Loucy (cell line): ENCODE measurements at regions not wholly inside any gene's neighbourhood (a gene's known extent, or its start where the extent isn't known, plus 50 kb on each side); places are given as distances from the start of the nearest gene placed in this dataset.

Experiments used
- EZH2phosphoT487 ChIP-seq: fragments of 200-600 bp; IDR thresholded peaks from 2 replicates; pipeline ENCODE4 v1.6.1; 2018; ENCODE audit warnings: antibody characterized with exemption, mild to moderate bottlenecking, moderate library complexity, borderline replicate concordance
- TF ChIP-seq, protein P1 (sequence below): fragments of 200-600 bp; sonication (generic); conservative IDR thresholded peaks from 2 replicates; pipeline ENCODE4 v1.5.1; 2014; ENCODE audit warnings: mild to moderate bottlenecking, antibody characterized with exemption, low read length

DNA sequence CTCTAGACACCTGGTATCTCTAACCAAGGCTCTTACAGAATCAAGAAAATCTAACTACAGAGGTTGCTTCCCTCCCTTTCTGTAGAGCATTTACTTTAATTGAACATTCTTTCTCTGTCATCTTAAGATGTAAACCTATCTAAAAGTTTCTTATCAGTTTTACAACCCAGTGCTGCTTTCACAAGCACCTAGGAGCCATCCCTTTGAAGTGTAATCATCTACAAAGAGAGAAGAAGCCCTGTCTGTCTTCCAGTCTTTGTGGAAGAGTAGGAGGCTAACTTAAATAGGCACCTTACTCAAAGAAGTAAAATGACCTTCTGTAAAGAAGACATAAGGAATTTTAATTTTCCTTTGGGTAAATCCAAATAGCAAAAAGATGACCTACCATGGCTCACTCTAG, 763.9 kb upstream of the LRFN5 start:
- TF ChIP-seq, protein P1, sequence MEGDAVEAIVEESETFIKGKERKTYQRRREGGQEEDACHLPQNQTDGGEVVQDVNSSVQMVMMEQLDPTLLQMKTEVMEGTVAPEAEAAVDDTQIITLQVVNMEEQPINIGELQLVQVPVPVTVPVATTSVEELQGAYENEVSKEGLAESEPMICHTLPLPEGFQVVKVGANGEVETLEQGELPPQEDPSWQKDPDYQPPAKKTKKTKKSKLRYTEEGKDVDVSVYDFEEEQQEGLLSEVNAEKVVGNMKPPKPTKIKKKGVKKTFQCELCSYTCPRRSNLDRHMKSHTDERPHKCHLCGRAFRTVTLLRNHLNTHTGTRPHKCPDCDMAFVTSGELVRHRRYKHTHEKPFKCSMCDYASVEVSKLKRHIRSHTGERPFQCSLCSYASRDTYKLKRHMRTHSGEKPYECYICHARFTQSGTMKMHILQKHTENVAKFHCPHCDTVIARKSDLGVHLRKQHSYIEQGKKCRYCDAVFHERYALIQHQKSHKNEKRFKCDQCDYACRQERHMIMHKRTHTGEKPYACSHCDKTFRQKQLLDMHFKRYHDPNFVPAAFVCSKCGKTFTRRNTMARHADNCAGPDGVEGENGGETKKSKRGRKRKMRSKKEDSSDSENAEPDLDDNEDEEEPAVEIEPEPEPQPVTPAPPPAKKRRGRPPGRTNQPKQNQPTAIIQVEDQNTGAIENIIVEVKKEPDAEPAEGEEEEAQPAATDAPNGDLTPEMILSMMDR, result no peak
- no peak for TF ChIP-seq EZH2phosphoT487
